HG03439 (cell line): ENCODE measurements at regions not wholly inside any gene's neighbourhood (a gene's known extent, or its start where the extent isn't known, plus 50 kb on each side); places are given as distances from the start of the nearest gene placed in this dataset.

ENCODE experiments used
- ATAC-seq: cut with Tn5 transposase; IDR thresholded peaks from one replicate; pipeline ENCODE4 v1.9.1; 2021; ENCODE audit warnings: mild to moderate bottlenecking, moderate library complexity; ENCODE audit not compliant: unreplicated experiment

DNA sequence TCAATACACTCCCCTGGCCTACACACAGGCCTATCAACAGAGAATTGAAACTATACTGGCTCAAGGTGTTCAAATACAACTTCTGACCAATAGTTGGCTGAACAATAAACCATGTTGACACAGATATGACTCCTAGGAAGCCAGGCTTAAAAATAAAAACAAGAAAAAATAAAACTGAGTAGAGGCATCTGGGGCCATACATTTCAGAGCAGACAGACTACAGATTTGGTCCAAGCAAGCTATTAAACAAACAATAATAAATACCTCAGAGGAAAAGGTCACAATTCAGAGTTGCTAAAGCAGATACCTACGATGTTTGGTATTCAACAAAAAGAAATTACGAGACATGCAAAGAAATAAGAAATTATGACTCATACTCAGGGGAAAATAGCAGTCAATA lies 132.8 kb upstream of the ACVR2A start:
- no peak for ATAC-seq

DNA sequence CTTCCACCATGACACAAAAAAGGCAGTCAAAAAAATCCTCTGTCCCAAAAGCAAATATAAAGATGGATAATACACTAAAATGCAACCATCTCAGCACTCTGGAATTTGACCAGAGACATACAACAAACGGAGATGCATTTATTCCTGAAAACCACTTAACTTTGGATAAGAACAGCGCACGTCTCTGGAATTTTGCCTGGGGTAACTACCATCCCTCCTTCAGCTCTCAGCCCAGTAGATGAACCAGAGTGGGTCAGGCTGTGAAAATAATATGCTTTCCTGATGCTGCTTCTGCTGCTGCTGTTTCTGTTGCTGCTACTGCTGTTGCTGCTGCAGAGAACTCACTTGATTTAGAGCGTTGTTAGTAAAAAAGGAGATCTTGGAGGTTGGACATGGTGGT lies 133.8 kb upstream of the ACVR2A start:
- no peak for ATAC-seq

DNA sequence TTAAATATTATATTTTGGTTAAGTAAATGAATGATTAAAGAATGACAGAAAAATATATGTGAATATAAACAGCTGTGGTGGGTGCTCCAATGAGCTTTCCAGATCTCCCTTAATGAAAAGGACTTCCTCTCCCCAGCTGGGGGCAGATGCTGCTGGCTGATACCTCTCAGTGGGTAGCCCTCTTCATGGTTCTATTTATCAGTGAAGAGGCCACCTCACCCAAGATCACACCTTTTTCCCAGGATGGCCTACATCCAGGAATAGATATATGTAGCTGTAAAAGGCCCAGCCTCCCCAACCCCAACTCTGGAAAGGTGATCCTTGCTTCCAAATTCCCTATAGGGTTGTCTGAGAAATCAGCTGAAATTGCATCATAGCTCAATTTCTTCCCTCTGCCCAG lies 135.2 kb upstream of the ACVR2A start:
- ATAC-seq: no peak

DNA sequence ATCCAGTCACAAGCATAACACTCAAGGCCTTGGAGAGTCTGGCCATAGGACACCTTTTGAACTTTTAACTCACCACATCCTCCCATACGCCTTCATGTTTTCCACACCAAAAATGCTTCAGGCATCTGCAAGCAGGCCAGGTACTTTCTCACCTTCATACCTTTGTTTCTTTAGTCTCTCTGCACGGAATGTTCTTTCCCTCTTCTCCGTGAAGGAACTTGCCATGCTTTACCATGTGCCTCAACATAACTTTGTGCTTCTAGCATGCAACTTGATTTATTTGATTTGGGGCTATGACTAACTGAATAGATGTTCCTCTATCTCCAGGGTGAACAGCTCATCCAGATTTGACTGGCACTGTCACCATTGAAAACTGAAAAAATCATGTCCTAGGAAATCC lies 141.7 kb upstream of the ACVR2A start:
- ATAC-seq: no peak

DNA sequence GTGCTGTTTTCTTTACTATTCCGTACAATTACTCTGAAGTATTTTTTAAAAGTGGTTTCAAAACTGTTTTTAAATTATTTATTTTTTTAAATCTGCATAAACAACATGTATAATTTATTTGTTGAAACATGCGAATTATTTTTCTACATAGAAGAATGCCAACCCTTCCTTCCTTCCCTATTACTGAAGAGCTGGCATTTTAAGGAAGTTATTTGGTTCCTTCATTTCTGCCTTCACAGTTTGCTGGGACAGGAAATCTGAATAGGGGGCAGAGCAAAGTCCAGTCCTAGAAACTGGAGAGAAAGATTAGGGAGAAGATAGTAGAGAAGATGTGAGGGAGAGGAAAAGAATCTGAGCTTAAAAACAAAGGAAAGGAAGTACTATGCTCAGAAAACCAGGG lies 146.7 kb upstream of the ACVR2A start:
- no peak for ATAC-seq

DNA sequence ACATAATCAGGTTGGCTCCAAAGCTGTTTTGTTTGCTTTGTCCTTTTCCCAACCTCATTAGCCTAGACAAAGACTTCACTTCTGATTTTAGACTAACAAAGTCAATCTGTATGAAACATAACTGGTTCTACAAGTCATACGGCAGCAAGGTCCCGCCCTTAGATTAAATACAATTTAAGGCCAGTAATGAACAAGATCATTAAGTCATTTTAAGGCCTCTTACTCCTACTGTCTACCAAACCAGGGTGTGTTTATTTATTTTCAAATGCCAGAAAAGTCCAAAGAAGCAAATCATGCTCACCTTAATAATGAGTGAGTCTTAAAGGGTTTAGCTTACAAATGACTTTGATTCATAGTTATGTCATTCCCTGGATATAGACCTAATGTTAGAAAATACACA lies 148.4 kb upstream of the ACVR2A start:
- no peak for ATAC-seq

DNA sequence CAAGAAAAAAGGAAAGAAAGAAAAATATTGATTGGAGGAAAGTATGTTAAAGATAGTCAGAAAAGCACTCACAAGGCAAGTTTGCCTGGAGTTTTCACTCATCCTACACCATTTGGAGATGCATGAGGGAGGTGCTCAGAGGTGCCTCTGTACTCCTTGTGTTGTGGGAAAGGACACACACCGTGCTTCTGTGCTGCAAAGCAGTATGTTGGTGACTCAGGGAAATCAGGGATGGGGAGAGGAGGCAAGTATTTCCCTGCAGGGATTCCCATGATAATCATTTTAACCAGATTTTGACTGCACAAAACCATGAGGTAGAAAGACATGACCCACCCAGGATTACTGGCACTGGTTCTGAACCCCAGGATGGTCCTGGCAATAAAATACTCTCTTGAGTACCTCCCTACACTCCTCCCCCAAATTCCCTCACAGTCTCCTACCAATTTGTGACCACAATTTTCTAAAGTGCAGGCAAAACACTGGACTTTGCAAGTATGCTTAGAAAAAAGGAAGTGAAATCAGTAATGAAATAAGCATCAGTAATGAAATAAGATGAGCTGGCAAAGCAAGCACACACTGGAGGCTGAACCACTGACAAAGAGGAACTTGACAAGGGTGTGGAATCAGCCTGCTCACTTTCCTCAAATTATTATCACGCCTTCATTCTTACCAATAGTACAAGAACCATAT lies 155.5 kb upstream of the ACVR2A start:
- ATAC-seq: peak; percentile 100

GRCh38 chr2:147688242-147688641 lies 156.6 kb upstream of the ACVR2A start:
- ATAC-seq: no peak

GRCh38 chr2:147686365-147686764 lies 158.5 kb upstream of the ACVR2A start:
- ATAC-seq: no peak

GRCh38 chr2:147684903-147685302 lies 159.9 kb upstream of the ACVR2A start:
- no peak for ATAC-seq

DNA sequence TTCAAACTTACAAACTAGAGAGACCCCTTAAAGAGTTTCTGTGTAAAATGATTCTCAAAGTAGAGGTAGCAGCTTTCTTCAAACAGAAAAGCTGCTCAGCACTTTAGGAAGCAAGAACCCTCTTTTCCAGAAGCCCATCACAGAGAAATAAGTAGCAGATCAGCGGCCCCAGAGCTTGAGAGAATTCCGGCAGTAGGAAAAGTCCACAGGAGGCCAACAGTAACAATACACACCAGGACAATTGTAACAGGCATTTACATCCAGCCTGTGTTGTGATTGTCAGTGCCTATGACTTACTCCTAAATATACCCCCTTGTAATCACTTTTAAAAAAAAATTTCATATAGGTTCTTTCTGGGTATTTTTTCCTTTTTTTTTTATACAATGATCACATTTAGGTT lies 161.4 kb upstream of the ACVR2A start:
- ATAC-seq: no peak

DNA sequence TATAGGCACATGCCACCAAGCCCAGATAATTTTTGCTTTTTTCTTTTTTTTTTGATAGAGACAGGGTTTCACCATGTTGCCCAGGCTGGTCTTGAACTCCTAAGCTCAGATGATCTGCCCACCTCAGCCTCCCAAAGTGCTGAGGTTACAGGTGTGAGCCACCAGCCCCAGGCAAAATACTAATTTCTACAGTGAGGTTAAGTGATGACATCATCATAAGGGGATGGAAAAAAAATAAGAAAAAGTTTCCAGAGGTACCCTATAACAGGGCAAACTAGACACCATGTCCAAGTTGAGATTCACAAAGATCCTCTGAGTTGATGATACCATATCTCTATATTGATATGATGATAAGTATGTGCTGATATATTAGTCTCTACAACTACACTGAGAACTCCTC lies 163.7 kb upstream of the ACVR2A start:
- no peak for ATAC-seq

- ATAC-seq: no peak
Observed at GRCh38 chr2:147679955-147680531, 164.8 kb upstream of the ACVR2A start.

GRCh38 chr2:147679191-147679954 lies 165.5 kb upstream of the ACVR2A start:
- ATAC-seq: no peak

GRCh38 chr2:147665105-147665504 lies 179.7 kb upstream of the ACVR2A start:
- no peak for ATAC-seq

GRCh38 chr2:147663962-147664361 lies 180.9 kb upstream of the ACVR2A start:
- ATAC-seq: peak; percentile 15

GRCh38 chr2:147663153-147663961 lies 181.5 kb upstream of the ACVR2A start:
- peak; percentile 88 for ATAC-seq

GRCh38 chr2:147662221-147662620 lies 182.6 kb upstream of the ACVR2A start:
- no peak for ATAC-seq

DNA sequence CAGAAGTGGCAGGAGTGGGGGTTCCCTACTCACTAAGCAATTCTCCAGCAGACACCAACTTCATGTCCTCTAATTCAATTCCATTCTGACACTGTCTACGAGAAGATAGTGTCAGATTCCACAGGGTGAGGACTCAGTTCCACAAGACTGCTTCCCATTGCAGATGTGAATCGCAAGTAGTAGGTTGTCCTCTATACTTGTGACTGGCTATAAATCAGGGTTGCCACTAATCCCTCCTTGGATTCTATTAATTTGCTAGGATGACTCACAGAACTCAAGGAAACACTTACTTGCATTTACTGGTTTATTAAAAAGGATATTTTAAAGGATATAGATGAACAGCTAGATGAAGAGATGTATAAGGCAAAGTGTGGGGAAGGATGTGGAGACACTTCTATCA lies 184.1 kb upstream of the ACVR2A start:
- ATAC-seq: no peak

DNA sequence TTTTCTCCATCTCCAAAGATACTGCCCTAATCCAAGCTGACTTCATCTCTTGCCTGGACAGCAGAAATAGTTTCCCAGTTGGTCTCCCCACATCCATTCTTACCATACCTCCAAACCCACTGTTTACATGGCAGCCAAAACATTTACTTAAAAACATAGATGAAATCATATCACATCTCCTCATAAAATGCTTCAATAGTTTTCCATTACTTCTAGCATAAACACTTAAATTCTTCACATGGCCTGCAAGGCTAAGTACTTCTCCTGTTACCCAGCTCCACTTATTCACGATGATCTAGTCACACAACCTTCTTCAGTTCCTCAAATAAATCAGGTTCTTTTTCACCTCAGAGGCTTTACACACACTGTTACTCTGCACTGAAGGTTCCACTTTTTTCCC lies 185.8 kb upstream of the ACVR2A start:
- no peak for ATAC-seq
